ENCODE measurements at regions not wholly inside any gene's neighbourhood (a gene's known extent, or its start where the extent isn't known, plus 50 kb on each side); places are given as distances from the start of the nearest gene placed in this dataset.

DNA sequence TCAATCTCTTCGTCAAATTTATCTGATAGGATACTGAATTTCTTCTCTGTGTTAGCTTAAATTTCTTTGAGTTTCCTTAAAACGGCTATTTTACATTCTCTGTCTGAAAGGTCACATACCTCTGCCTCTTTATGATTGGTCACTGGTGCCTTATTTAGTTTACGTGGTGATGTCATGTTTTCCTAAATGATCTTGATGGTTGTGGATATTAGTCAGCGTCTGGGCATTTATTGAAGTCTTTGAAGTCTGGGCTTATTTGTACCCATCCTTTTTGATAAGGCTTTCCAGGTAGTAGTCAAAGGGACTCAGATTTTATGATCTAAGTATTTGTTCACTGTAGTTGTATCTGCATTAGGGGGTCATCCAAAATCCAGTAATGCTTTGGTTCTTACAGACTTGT, 1407.5 kb upstream of the LRRTM3 start:
- Mint-ChIP-seq H3K4me3 (no peak overlapping the region), H3K36me3 (no peaks in the 10 kb centered on the region), H3K9me3 (peaks cover 2% of the 10 kb centered on the region), H3K27ac (no peak overlapping the region), H3K27me3 (no peaks in the 10 kb centered on the region), H3K4me1 (no peaks in the 10 kb centered on the region)
- no peak for DNase-seq

DNA sequence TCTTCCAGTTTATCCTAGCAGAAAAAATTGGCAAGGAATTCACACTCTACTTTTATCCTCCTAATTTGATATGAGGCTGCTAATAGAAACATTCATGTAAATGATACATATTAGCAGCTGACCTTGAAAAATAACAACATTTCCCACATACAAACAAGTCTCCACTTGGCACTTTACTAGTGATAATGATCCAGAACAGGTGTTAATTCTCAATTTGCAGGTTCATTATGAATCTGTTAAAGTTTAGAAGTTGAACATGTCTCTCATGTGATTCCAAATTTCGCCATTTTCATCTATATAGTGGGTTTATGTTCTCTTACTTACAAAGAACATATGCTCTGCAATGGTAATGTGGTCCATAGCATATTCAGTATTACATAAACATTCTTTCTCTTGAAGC, 1396.8 kb upstream of the LRRTM3 start:
- H3K9me3 Mint-ChIP-seq, result peaks cover 15% of the 10 kb centered on the region
- no peaks in the 10 kb centered on the region for H3K4me1 Mint-ChIP-seq
- no peaks in the 10 kb centered on the region for H3K27me3 Mint-ChIP-seq
- no peaks in the 10 kb centered on the region for H3K36me3 Mint-ChIP-seq
- no peak overlapping the region for H3K4me3 Mint-ChIP-seq
- no peak for DNase-seq
- H3K27ac Mint-ChIP-seq, result no peak overlapping the region

DNA sequence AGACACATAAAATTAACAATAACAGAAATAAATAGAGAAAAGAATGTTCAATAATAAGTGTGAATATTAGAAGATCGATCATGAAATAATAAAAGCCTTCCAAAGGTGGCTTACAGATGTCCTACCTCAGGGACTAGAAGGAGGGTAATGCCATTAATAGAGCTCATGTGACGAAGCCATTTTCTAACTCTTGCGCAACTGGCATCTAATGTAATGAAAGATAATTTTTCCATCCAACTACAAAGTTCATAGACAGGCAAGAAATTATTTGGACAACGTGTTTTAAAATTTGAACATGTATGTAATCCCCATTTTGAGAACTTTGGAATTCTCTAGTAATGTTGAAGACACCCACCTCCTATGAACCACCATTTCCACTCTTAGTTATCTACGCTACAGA, 1394.3 kb upstream of the LRRTM3 start:
- no peaks in the 10 kb centered on the region for H3K36me3 Mint-ChIP-seq
- no peak for DNase-seq
- H3K9me3 Mint-ChIP-seq, result peaks cover 6% of the 10 kb centered on the region
- H3K27ac Mint-ChIP-seq, result no peak overlapping the region
- H3K27me3 Mint-ChIP-seq, result no peaks in the 10 kb centered on the region
- H3K4me1 Mint-ChIP-seq, result no peaks in the 10 kb centered on the region
- H3K4me3 Mint-ChIP-seq, result no peak overlapping the region

DNA sequence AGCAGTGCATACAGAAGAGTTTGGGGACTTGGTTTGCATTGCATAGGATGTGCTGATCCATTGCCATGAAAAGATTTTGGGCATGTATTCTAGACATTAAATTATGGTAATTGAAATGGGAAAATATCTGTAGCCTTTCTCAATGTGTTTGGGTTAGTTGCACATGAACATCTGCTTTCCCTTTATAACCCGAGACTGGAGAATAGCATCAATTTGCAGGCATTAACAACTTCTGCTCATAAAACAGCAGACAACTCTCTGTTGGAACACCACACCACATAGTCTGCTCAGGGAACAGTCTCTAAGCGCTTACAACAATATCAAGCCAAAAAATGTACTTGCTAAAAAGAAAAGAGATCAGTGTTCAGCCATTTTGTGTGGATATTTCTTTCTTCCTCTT, 1391.1 kb upstream of the LRRTM3 start:
- Mint-ChIP-seq H3K27ac (no peak overlapping the region), H3K9me3 (peaks cover 5% of the 10 kb centered on the region), H3K4me3 (no peak overlapping the region), H3K4me1 (no peaks in the 10 kb centered on the region), H3K36me3 (no peaks in the 10 kb centered on the region), H3K27me3 (no peaks in the 10 kb centered on the region)
- no peak for DNase-seq

DNA sequence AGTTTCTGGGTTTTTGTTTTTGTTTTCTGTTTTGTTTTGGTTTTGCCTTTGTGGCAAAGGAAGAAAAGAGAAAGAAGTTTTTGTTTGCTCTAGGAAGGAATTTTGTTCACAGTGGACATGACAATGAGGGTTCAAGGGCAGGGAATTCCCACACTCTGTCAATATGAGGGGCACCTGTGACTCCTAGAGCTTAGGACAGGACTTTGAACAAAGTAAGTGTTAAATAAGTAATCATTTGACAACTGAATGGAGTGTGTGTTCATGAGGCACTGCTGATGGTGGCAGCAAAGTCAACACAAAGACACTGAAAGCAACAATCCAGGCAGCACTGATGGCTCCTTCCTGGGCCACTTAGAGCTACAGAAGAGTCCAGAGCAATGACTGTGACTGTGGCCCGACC, 1381.1 kb upstream of the LRRTM3 start:
- DNase-seq, result no peak
- no peaks in the 10 kb centered on the region for H3K36me3 Mint-ChIP-seq
- H3K9me3 Mint-ChIP-seq, result peaks cover 2% of the 10 kb centered on the region
- H3K27me3 Mint-ChIP-seq, result no peaks in the 10 kb centered on the region
- H3K4me1 Mint-ChIP-seq, result no peaks in the 10 kb centered on the region
- no peak overlapping the region for H3K4me3 Mint-ChIP-seq
- H3K27ac Mint-ChIP-seq, result no peak overlapping the region

DNA sequence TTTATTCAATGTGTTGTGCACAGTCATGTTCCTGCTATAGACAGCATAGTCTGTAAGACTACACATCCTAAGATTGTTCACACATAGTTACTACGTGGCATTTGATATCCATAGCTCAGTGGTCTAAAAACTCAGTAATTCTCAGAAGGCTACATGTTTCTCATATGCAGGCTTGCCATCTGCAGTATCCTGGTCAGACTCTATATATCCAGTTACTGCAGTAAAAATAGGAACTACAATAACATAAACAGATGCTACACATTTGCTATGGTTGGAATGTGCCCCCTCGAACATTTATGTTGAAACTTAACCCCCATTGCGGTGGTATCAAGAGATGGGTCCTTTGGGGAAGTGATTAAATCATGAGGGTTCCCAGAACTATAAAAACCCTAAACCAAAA, 1377.8 kb upstream of the LRRTM3 start:
- Mint-ChIP-seq H3K36me3 (no peaks in the 10 kb centered on the region), H3K9me3 (no peaks in the 10 kb centered on the region), H3K4me1 (no peaks in the 10 kb centered on the region), H3K27me3 (no peaks in the 10 kb centered on the region), H3K27ac (no peak overlapping the region), H3K4me3 (no peak overlapping the region)
- DNase-seq, result no peak

DNA sequence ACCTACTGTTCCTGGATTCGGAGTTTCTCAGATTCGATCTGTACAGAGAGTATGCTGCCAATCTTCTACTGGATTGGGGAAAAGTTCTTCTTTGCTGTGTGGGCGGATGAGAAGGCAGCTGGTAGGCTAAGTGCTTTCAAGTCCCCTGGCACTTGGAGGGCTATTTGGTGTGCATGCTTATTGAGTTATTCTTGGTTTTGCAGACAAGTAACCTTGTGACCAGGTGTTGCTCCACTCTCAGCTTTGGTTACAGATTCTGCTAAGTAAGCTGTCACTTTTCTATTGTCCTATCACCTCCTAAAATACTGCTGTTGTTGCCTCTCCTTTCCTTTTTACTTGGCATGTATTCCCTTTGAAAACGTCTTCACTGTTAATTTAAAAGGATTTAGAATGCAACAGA, 1375.1 kb upstream of the LRRTM3 start:
- no peaks in the 10 kb centered on the region for H3K27me3 Mint-ChIP-seq
- no peaks in the 10 kb centered on the region for H3K4me1 Mint-ChIP-seq
- H3K9me3 Mint-ChIP-seq, result no peaks in the 10 kb centered on the region
- H3K4me3 Mint-ChIP-seq, result no peak overlapping the region
- DNase-seq, result no peak
- H3K36me3 Mint-ChIP-seq, result no peaks in the 10 kb centered on the region
- H3K27ac Mint-ChIP-seq, result no peak overlapping the region

DNA sequence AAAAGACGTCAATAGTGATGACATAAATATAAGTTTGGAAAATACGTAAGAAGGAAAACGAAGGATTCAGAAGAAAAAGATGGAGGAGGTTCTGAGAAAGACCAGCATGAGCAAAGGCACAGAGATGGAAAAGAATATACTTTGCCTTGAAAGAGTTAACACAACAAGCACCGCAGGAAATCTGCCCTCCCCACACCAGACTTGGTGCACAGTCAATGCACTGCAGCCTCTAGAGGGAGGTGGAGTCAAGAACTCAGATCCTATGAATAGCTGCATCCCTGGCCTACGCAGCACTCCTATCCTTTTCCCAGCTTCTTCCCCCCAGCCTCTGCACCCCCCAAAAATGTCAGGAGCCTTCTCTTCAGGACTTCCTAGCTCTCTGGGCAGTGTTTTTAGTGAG, 1370.6 kb upstream of the LRRTM3 start:
- no peaks in the 10 kb centered on the region for H3K4me1 Mint-ChIP-seq
- H3K27me3 Mint-ChIP-seq, result no peaks in the 10 kb centered on the region
- peaks cover 4% of the 10 kb centered on the region for H3K9me3 Mint-ChIP-seq
- no peak overlapping the region for H3K27ac Mint-ChIP-seq
- no peaks in the 10 kb centered on the region for H3K36me3 Mint-ChIP-seq
- no peak for DNase-seq
- H3K4me3 Mint-ChIP-seq, result no peak overlapping the region

DNA sequence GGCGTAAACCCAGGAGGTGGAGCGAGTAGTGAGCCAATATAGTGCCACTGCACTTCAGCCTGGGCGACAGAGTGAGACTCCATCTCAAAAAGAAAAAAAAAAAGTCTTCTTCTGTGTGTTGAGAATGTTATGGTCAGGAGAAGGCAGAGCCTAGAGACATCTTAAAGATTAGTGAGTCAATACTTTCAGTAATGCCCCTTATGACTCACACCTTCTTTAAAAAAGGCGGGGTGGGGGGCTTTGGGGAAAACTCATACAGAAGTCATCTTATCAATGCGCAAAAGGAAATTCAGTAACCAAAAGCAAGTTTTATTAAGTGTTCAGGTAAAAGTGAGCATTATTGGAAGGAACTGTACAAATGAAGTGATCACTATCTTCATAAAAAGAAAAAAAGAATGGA, 1369.8 kb upstream of the LRRTM3 start:
- DNase-seq, result no peak
- Mint-ChIP-seq H3K27ac (no peak overlapping the region), H3K4me3 (no peak overlapping the region), H3K36me3 (no peaks in the 10 kb centered on the region), H3K9me3 (peaks cover 4% of the 10 kb centered on the region), H3K27me3 (no peaks in the 10 kb centered on the region), H3K4me1 (no peaks in the 10 kb centered on the region)

DNA sequence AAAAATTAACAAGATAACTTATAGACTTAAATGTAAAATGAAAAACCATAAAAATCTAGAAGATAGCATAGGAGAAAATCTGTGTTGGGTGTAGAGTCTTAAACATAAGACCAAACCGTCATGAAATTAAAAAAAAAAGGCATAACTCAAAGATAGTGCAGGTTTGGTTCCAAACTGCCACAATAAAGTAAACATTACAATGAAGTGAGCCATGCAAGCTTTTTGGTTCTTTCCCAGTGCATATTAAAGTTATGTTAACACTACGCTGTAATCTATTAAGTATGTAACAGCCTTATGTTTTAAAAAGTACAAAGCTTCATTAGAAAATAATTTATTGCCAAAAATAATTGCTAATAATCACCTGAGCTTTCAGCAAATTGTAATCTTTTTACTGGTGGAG, 1366.5 kb upstream of the LRRTM3 start:
- no peak for DNase-seq
- no peaks in the 10 kb centered on the region for H3K4me1 Mint-ChIP-seq
- H3K27me3 Mint-ChIP-seq, result no peaks in the 10 kb centered on the region
- peaks cover 4% of the 10 kb centered on the region for H3K9me3 Mint-ChIP-seq
- H3K36me3 Mint-ChIP-seq, result no peaks in the 10 kb centered on the region
- no peak overlapping the region for H3K27ac Mint-ChIP-seq
- H3K4me3 Mint-ChIP-seq, result no peak overlapping the region

DNA sequence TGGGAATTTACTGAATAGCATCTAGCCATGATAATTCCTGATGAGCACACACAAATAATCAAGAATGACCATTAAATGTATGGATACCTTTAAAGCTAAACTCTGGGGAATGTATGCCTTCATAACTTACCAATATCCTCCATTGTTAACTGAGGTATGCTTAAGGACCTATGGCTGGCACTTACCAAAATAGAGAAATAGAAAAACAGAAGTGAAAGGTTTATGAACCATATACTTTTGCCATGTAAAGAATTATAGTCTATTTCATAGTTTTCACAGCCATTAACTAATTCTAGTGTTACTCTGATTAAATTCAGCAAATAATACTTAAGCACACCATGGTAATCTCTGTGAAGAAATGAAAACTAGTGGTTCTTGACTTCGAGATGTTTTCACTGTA, 1360.6 kb upstream of the LRRTM3 start:
- H3K4me1 Mint-ChIP-seq, result no peaks in the 10 kb centered on the region
- no peaks in the 10 kb centered on the region for H3K9me3 Mint-ChIP-seq
- no peak overlapping the region for H3K27ac Mint-ChIP-seq
- H3K4me3 Mint-ChIP-seq, result no peak overlapping the region
- peaks cover 3% of the 10 kb centered on the region for H3K27me3 Mint-ChIP-seq
- H3K36me3 Mint-ChIP-seq, result no peaks in the 10 kb centered on the region
- no peak for DNase-seq

DNA sequence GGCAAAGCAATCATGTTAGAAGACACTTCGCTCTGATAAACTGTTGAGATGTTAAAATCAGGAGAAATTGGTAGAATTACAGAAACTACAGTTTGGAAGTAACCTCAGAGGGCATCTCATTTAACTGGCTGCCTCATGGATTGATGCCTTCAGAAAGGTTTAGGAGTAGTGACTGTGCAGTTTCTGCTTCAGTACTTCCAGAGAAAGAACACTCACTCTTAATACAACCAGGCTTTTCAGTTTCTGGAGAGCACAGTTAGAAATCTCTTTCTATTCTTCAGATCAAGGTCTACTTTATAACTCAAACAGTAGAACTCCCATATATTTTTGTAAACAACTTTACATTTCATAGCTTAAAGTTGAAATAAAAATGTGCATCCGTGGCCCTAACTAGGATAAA, 1358.9 kb upstream of the LRRTM3 start:
- Mint-ChIP-seq H3K4me1 (no peaks in the 10 kb centered on the region), H3K27ac (no peak overlapping the region), H3K4me3 (no peak overlapping the region), H3K36me3 (no peaks in the 10 kb centered on the region), H3K27me3 (peaks cover 5% of the 10 kb centered on the region), H3K9me3 (no peaks in the 10 kb centered on the region)
- DNase-seq, result no peak

DNA sequence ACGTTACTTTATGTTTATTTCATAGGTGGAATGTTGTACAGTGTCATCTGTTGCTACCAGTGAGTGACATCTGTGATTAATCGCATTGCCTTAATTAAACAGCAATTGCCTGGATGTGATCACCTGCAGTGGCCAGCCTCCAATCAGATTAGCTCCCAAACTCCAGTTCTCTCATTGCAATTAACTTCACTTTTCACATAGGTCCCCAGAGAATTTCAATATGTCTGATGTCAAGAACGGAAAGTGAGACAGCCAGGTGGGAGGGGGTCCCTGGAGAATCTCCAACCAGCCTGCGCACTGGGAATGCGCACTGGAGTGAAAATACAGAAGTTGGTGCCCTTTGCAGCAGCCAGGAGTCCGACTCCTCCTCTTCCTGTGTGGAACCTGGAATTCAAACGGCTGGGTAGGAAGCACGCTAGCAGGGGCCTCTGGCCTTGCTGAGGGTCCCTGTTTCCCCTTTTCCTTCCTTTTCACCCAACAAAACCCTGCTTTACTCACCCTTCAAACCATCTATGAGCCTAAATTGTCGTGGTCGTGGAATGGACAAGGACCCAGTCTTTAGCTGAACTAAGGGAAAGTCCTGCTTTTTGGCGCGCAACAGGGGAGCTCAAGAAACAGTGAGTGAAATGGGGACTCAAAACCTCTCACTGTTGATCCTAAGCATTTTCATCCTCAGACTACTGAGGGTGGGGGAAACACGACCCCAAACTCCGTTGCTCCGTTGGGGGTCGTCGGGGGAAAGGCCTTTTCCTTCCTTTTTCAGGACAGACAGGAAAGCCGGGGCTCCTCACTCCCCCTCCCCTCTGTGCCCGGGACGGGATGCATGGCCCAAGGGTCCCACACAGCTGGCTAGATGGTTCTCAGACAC, 1355.5 kb upstream of the LRRTM3 start:
- Mint-ChIP-seq H3K27ac (no peak overlapping the region), H3K9me3 (no peaks in the 10 kb centered on the region), H3K36me3 (no peaks in the 10 kb centered on the region), H3K27me3 (peaks cover 5% of the 10 kb centered on the region), H3K4me1 (no peaks in the 10 kb centered on the region), H3K4me3 (no peak overlapping the region)
- no peak for DNase-seq

DNA sequence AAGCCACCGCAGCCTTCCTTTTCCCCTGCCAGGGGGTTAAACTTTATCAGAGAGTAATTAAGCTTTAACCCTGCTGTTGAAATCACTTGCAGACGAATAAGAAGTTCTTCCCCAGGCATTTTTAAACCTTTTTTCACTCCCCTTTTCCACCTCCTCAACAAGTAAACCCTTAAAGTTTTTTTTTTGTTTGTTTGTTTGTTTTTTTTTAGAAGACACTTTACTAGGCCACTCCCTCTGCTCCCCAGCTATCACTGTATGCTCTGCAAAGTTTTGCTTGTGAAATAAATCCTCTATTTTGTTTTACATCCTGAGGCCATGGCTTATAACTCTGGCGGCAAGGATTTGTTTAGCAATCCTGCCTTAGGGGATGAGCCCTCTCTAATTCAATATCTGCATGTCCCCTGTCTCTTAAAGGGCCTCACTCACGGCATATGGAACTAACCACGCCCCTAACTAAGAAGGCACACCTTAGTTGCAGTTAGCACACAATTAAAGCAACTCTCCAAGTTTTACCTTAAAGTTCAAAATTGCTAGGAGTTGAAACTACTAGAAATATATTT, 1354.7 kb upstream of the LRRTM3 start:
- no peak overlapping the region for H3K27ac Mint-ChIP-seq
- DNase-seq, result no peak
- peaks cover 5% of the 10 kb centered on the region for H3K27me3 Mint-ChIP-seq
- H3K4me3 Mint-ChIP-seq, result no peak overlapping the region
- no peaks in the 10 kb centered on the region for H3K36me3 Mint-ChIP-seq
- no peaks in the 10 kb centered on the region for H3K4me1 Mint-ChIP-seq
- H3K9me3 Mint-ChIP-seq, result no peaks in the 10 kb centered on the region

DNA sequence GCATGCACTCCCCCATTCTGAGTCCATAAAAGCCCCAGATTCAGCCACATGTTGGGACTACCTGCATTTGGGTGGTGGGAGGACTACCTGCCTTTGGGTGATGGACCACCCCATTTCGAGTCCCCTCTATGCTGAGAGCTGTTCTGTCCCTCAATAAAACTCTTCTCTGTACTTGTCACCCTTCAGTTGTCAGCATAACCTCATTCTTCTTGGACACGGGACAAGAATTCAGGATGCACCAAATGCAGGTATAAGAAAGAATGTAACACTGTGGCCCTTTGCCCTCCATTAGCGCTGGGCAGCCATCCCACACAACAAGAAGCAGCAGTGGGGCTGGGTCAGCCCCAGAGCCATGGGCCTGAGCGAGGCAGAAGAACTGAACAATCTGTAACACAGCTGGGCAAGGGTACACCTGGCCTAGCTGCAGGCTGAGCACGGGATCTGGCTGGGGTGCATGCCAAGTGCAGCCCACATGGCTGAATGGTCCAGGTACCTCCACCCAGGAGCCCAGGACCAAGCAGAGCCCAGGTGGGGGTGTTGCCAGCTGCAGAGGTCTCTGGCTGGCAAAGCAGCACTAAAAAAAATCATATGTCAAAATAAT, 1344.3 kb upstream of the LRRTM3 start:
- Mint-ChIP-seq H3K4me1 (no peaks in the 10 kb centered on the region), H3K4me3 (no peak overlapping the region), H3K36me3 (no peaks in the 10 kb centered on the region), H3K27me3 (no peaks in the 10 kb centered on the region), H3K27ac (no peak overlapping the region), H3K9me3 (peaks cover 9% of the 10 kb centered on the region)
- no peak for DNase-seq
